ENCODE measurements at regions not wholly inside any gene's neighbourhood (a gene's known extent, or its start where the extent isn't known, plus 50 kb on each side); places are given as distances from the start of the nearest gene placed in this dataset.

- no peak overlapping the region for H3K4me3 ChIP-seq (ENCODE audit: low read depth, low read length)
- DNase-seq (ENCODE audit: low read depth): no peak
- TF ChIP-seq CTCF (conservative IDR thresholded peaks at IDR 0.05; ENCODE audit: low read depth, low read length): no peak
Observed at GRCh38 chrX:68944211-68944610, 115.4 kb downstream of the EFNB1 start.

- TF ChIP-seq CTCF (conservative IDR thresholded peaks at IDR 0.05; ENCODE audit: low read depth, low read length): no peak
Observed at GRCh38 chrX:68942840-68943239, 114.0 kb downstream of the EFNB1 start.

DNA sequence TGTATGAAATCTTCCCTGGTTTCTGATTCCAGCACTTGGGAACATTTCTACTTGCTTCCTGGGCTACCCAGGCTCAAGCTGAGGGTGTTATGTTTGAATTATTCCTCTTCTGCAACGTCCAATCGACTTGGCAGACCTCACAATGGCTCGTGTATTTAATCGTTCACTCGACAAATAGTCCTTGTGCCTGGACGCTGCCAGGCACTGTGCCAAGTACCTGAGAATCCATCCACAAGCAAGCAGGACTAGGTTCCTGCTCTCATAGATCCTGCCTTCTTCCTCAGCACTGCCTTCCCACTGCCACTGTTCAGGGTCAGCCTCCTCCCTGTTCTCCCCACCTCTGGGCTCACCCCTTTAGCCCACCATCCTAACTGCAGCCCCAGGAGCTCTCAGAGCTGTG lies 113.3 kb downstream of the EFNB1 start:
- DNase-seq (ENCODE audit: low read depth): no peak
- no peak for TF ChIP-seq CTCF (conservative IDR thresholded peaks at IDR 0.05; ENCODE audit: low read depth, low read length)
- no peak overlapping the region for H3K4me3 ChIP-seq (ENCODE audit: low read depth, low read length)

More at GRCh38 chrX:68942840-68943239, 114.0 kb downstream of the EFNB1 start:
- no peak for DNase-seq (ENCODE audit: low read depth)
- H3K4me3 ChIP-seq (ENCODE audit: low read depth, low read length): no peak overlapping the region

- H3K4me3 ChIP-seq (ENCODE audit: low read depth, low read length): no peak overlapping the region
- no peak for DNase-seq (ENCODE audit: low read depth)
- TF ChIP-seq CTCF (conservative IDR thresholded peaks at IDR 0.05; ENCODE audit: low read depth, low read length): no peak
Observed at GRCh38 chrX:68941385-68941952, 112.6 kb downstream of the EFNB1 start.

DNA sequence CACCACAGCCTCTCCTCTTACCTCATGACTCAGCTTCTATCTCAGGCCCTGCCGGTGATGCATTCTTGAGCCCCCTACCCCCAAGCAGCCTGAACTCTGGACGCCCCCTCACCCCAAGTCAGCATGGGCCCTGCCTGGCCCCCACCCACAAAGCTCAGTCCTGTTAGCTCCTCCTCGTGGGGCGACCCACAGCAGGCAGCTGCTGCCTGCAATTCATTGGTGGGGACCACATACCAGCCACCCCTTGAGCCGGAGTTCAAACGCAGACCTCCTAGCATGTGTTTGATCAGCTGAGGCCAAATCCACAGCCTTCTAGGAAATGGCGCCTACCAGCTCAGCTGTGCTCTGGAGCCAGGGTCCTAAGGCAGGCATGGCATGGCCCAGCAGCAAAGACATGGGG lies 111.8 kb downstream of the EFNB1 start:
- no peak for TF ChIP-seq CTCF (conservative IDR thresholded peaks at IDR 0.05; ENCODE audit: low read depth, low read length)
- no peak overlapping the region for H3K4me3 ChIP-seq (ENCODE audit: low read depth, low read length)

GRCh38 chrX:68939868-68940267 lies 111.0 kb downstream of the EFNB1 start:
- H3K4me3 ChIP-seq (ENCODE audit: low read depth, low read length): no peak overlapping the region
- TF ChIP-seq CTCF (conservative IDR thresholded peaks at IDR 0.05; ENCODE audit: low read depth, low read length): no peak
- DNase-seq (ENCODE audit: low read depth): no peak

More for the DNA sequence above, 111.8 kb downstream of the EFNB1 start:
- no peak for DNase-seq (ENCODE audit: low read depth)

GRCh38 chrX:68938244-68939004 lies 109.6 kb downstream of the EFNB1 start:
- no peak for DNase-seq (ENCODE audit: low read depth)
- no peak for TF ChIP-seq CTCF (conservative IDR thresholded peaks at IDR 0.05; ENCODE audit: low read depth, low read length)
- no peak overlapping the region for H3K4me3 ChIP-seq (ENCODE audit: low read depth, low read length)
